Sigmoid colon (tissue), 6 donors: ENCODE measurements at regions not wholly inside any gene's neighbourhood (a gene's known extent, or its start where the extent isn't known, plus 50 kb on each side); places are given as distances from the start of the nearest gene placed in this dataset.

ENCODE experiments used
- DNase-seq: peaks from one replicate; pipeline ENCODE4 v3.0.0-alpha.2; 2019
- H3K27ac ChIP-seq, 4 donors: fragments of 200-600 bp; sonication (generic); one replicate each; pipeline ENCODE4 v1.5.1; 2016 to 2019; ENCODE audit warnings: mild to moderate bottlenecking in 1 of 4
- H3K27me3 ChIP-seq, 3 donors: fragments of 200-600 bp; sonication (generic); one replicate each; pipeline ENCODE4 v1.5.1; 2019; ENCODE audit warnings: mild to moderate bottlenecking in 1 of 3
- H3K36me3 ChIP-seq, 4 donors: fragments of 200-600 bp; sonication (generic); one replicate each; pipeline ENCODE4 v1.5.1; 2016 to 2019
- H3K4me1 ChIP-seq, 4 donors: fragments of 200-600 bp; sonication (generic); one replicate each; pipeline ENCODE4 v1.5.1; 2017 to 2019
- H3K4me3 ChIP-seq, 4 donors: fragments of 200-600 bp; sonication (generic); one replicate each; pipeline ENCODE4 v1.5.1; 2017 to 2019; ENCODE audit warnings: mild to moderate bottlenecking in 2 of 4, moderate library complexity in 1 of 4
- H3K9me3 ChIP-seq, 4 donors: fragments of 200-600 bp in 3 of 4; sonication (generic) in 3 of 4; one replicate each; pipeline versions ENCODE4 v1.5.1 to v1.6.1; 2013 to 2019
- CTCF ChIP-seq, 4 experiments: fragments of 450-650 bp in 3 of 4; fragments of 200-600 bp in 1 of 4; IDR thresholded peaks; one replicate each; pipeline ENCODE4 v1.5.1; 2016 to 2019; ENCODE audit warnings: antibody characterized with exemption in 4 of 4, mild to moderate bottlenecking in 3 of 4, moderate library complexity in 2 of 4
- EP300 ChIP-seq, 4 donors: sonication (generic); formaldehyde crosslinking; IDR thresholded peaks; one replicate each; pipeline ENCODE4 v1.6.1; 2017; ENCODE audit warnings: antibody characterized with exemption in 4 of 4
- POLR2A ChIP-seq, 2 donors: fragments of 450-650 bp; IDR thresholded peaks; one replicate each; pipeline ENCODE4 v1.6.1; 2016; ENCODE audit warnings: antibody characterized with exemption in 2 of 2, mild to moderate bottlenecking in 2 of 2, moderate library complexity in 2 of 2
- POLR2AphosphoS5 ChIP-seq, 4 donors: sonication (generic); formaldehyde crosslinking; IDR thresholded peaks; one replicate each; pipeline ENCODE4 v1.6.1; 2017; ENCODE audit warnings: antibody characterized with exemption in 4 of 4
- WGBS, 2 donors: extraction: QIAGEN DNeasy Blood & Tissue Kit; methylation state at CpG; one replicate each; pipeline ENCODE4 v1.1.7; 2013; 5-methylcytosine and 5-hydroxymethylcytosine counted together
- intact Hi-C: fragments of 100-400 bp; cut with DNase I; formaldehyde crosslinking; loops from one replicate; pipeline ENCODE4 v1.15.1; 2023
- donor health status: healthy with polysubstance abuse.
- donor health status: healthy.

DNA sequence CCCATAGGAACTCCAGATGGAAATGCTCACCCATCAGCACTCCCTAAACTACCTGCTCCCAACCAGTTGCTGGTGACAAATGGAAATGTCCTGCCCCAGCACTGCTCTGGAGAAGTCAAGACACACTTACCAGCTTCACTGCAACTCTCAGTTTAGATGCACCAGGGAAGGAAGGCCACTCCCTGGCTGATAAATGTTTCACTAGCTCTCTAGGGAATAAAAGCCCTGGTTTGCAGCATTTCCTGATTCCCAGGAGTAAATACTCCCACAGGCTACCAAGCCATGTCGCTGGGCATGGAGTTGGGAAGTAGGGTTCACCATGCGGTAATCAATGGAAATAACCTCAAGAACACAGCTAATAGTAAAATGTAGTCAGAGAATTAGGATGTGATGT, 112.0 kb upstream of the NEO1 start:
- WGBS, 2 donors, result 17 to 74% methylated on average over 2 of the region's 2 CpGs
- intact Hi-C loops, result no loop called here
- no peak for TF ChIP-seq EP300 (IDR thresholded peaks at IDR 0.05)
- no peak for TF ChIP-seq POLR2AphosphoS5 (IDR thresholded peaks at IDR 0.05)
- no peak for TF ChIP-seq POLR2A (IDR thresholded peaks at IDR 0.05)

GRCh38 chr15:72939514-72940228, 112.6 kb upstream of the NEO1 start:
- Histone ChIP-seq H3K27ac (no peak overlapping the region), H3K36me3 (no peaks in the 10 kb centered on the region), H3K27me3 (no peaks in the 10 kb centered on the region), H3K4me3 (no peak overlapping the region), H3K9me3 (no peaks in the 10 kb centered on the region), H3K4me1 (no peaks in the 10 kb centered on the region)
- 68 to 73% methylated on average over 5 of the region's 5 CpGs for WGBS, 2 donors
- no peak for DNase-seq
- TF ChIP-seq POLR2AphosphoS5 (IDR thresholded peaks at IDR 0.05), result no peak
- no peak for TF ChIP-seq EP300 (IDR thresholded peaks at IDR 0.05)
- TF ChIP-seq POLR2A (IDR thresholded peaks at IDR 0.05), result no peak
- no peak for TF ChIP-seq CTCF (IDR thresholded peaks at IDR 0.05)
- intact Hi-C loops, result no loop called here

More for the DNA sequence above, 112.0 kb upstream of the NEO1 start:
- H3K36me3 ChIP-seq, result no peaks in the 10 kb centered on the region
- DNase-seq, result no peak
- no peaks in the 10 kb centered on the region for H3K4me1 ChIP-seq
- H3K4me3 ChIP-seq, result no peak overlapping the region
- no peaks in the 10 kb centered on the region for H3K9me3 ChIP-seq
- H3K27ac ChIP-seq, result no peak overlapping the region
- no peaks in the 10 kb centered on the region for H3K27me3 ChIP-seq

- H3K27me3 ChIP-seq, result no peaks in the 10 kb centered on the region
- H3K9me3 ChIP-seq, result no peaks in the 10 kb centered on the region
- TF ChIP-seq POLR2AphosphoS5 (IDR thresholded peaks at IDR 0.05) (no peak), POLR2A (IDR thresholded peaks at IDR 0.05) (no peak), CTCF (IDR thresholded peaks at IDR 0.05) (no peak), EP300 (IDR thresholded peaks at IDR 0.05) (no peak)
- no peak overlapping the region for H3K27ac ChIP-seq
- DNase-seq, result no peak
- intact Hi-C loops, result no loop called here
- H3K36me3 ChIP-seq, result no peaks in the 10 kb centered on the region
- no peak overlapping the region for H3K4me3 ChIP-seq
- WGBS, 2 donors, result 87 to 91% methylated on average over 11 of the region's 11 CpGs
- H3K4me1 ChIP-seq, result no peaks in the 10 kb centered on the region
Measured at GRCh38 chr15:72936691-72937679, 115.3 kb upstream of the NEO1 start.

GRCh38 chr15:72936237-72936636, 116.0 kb upstream of the NEO1 start:
- no peak overlapping the region for H3K27ac ChIP-seq
- WGBS, 2 donors, result 89 to 95% methylated on average over 4 of the region's 4 CpGs
- no peak overlapping the region for H3K4me3 ChIP-seq
- H3K27me3 ChIP-seq, result no peaks in the 10 kb centered on the region
- H3K4me1 ChIP-seq, result no peaks in the 10 kb centered on the region
- intact Hi-C loops, result no loop called here
- no peak for TF ChIP-seq CTCF (IDR thresholded peaks at IDR 0.05)
- TF ChIP-seq POLR2A (IDR thresholded peaks at IDR 0.05), result no peak
- no peak for TF ChIP-seq EP300 (IDR thresholded peaks at IDR 0.05)
- TF ChIP-seq POLR2AphosphoS5 (IDR thresholded peaks at IDR 0.05), result no peak
- no peak for DNase-seq
- H3K9me3 ChIP-seq, result no peaks in the 10 kb centered on the region
- H3K36me3 ChIP-seq, result no peaks in the 10 kb centered on the region

- Histone ChIP-seq H3K36me3 (no peaks in the 10 kb centered on the region), H3K27ac (no peak overlapping the region), H3K27me3 (no peaks in the 10 kb centered on the region), H3K9me3 (no peaks in the 10 kb centered on the region), H3K4me1 (no peaks in the 10 kb centered on the region), H3K4me3 (no peak overlapping the region)
- intact Hi-C loops, result no loop called here
- DNase-seq, result no peak
- no peak for TF ChIP-seq EP300 (IDR thresholded peaks at IDR 0.05)
- TF ChIP-seq CTCF (IDR thresholded peaks at IDR 0.05), result no peak
- no peak for TF ChIP-seq POLR2A (IDR thresholded peaks at IDR 0.05)
- no peak for TF ChIP-seq POLR2AphosphoS5 (IDR thresholded peaks at IDR 0.05)
- WGBS, 2 donors, result 63% methylated on average over 2 of the region's 2 CpGs
Measured at GRCh38 chr15:72935521-72935920, 116.7 kb upstream of the NEO1 start.
